H9 (cell line): ENCODE measurements at regions not wholly inside any gene's neighbourhood (a gene's known extent, or its start where the extent isn't known, plus 50 kb on each side); places are given as distances from the start of the nearest gene placed in this dataset.

Source experiments
- DNase-seq: peaks from one replicate; pipeline ENCODE4 v3.0.0-alpha.2; 2017
- H2AFZ ChIP-seq: one replicate; pipeline ENCODE4 v1.6.1; 2013; ENCODE audit warnings: mild to moderate bottlenecking, low read length, control low read depth, moderate library complexity
- H2AK5ac ChIP-seq: 2 replicates; pipeline ENCODE4 v1.6.1; 2013; ENCODE audit warnings: low read length, control low read depth, mixed read lengths; ENCODE audit not compliant: insufficient read length
- H2BK120ac ChIP-seq: one replicate; pipeline ENCODE4 v1.6.1; 2013; ENCODE audit warnings: low read depth, mild to moderate bottlenecking, low read length, control low read depth, inconsistent platforms; ENCODE audit not compliant: poor library complexity, severe bottlenecking
- H2BK12ac ChIP-seq: 2 replicates; pipeline ENCODE4 v1.6.1; 2013; ENCODE audit warnings: low read length, control low read depth, mixed read lengths, low read depth; ENCODE audit not compliant: insufficient read length
- H2BK15ac ChIP-seq: 2 replicates; pipeline ENCODE4 v1.6.1; 2013; ENCODE audit warnings: low read depth, low read length, control low read depth
- H2BK20ac ChIP-seq: one replicate; pipeline ENCODE4 v1.6.1; 2013; ENCODE audit warnings: low read depth, mild to moderate bottlenecking, low read length, control low read depth, inconsistent platforms; ENCODE audit not compliant: poor library complexity, severe bottlenecking
- H2BK5ac ChIP-seq: 2 replicates; pipeline ENCODE4 v1.6.1; 2013; ENCODE audit warnings: low read length, control low read depth, mixed read lengths; ENCODE audit not compliant: insufficient read length
- H3K14ac ChIP-seq: 2 replicates; pipeline ENCODE4 v1.6.1; 2013; ENCODE audit warnings: low read length, control low read depth; ENCODE audit not compliant: insufficient read depth
- H3K18ac ChIP-seq: 2 replicates; pipeline ENCODE4 v1.6.1; 2013; ENCODE audit warnings: low read depth, mild to moderate bottlenecking, mixed read lengths, low read length, control low read depth; ENCODE audit not compliant: insufficient read length
- H3K23ac ChIP-seq: 2 replicates; pipeline ENCODE4 v1.6.1; 2013; ENCODE audit warnings: low read length, control low read depth, mixed read lengths, low read depth; ENCODE audit not compliant: insufficient read length
- H3K23me2 ChIP-seq: 2 replicates; pipeline ENCODE4 v1.6.1; 2013; ENCODE audit warnings: low read depth, mild to moderate bottlenecking, mixed read lengths, low read length, control low read depth; ENCODE audit not compliant: insufficient read length, poor library complexity, severe bottlenecking
- H3K27ac ChIP-seq: 2 replicates; pipeline ENCODE4 v1.5.1; 2013; ENCODE audit warnings: low read length, control low read depth, mixed read lengths, low read depth; ENCODE audit not compliant: insufficient read length
- H3K27me3 ChIP-seq: 2 replicates; pipeline ENCODE4 v1.6.1; 2013; ENCODE audit warnings: low read length, control low read depth, inconsistent platforms; ENCODE audit not compliant: insufficient read depth
- H3K4ac ChIP-seq: 2 replicates; pipeline ENCODE4 v1.6.1; 2013; ENCODE audit warnings: low read depth, mild to moderate bottlenecking, control low read depth, inconsistent platforms, low read length, moderate library complexity
- H3K4me1 ChIP-seq: 2 replicates; pipeline ENCODE4 v1.6.1; 2013; ENCODE audit warnings: low read length, control low read depth, inconsistent platforms; ENCODE audit not compliant: insufficient read depth
- H3K4me2 ChIP-seq: 2 replicates; pipeline ENCODE4 v1.6.1; 2013; ENCODE audit warnings: low read length, control low read depth, mixed read lengths; ENCODE audit not compliant: insufficient read length, insufficient read depth
- H3K56ac ChIP-seq: 2 replicates; pipeline ENCODE4 v1.6.1; 2013; ENCODE audit warnings: low read depth, mild to moderate bottlenecking, mixed read lengths, low read length, control low read depth; ENCODE audit not compliant: insufficient read length
- H3K79me1 ChIP-seq: 2 replicates; pipeline ENCODE4 v1.6.1; 2013; ENCODE audit warnings: low read depth, mild to moderate bottlenecking, moderate library complexity, low read length, control low read depth, inconsistent platforms; ENCODE audit not compliant: insufficient read depth, poor library complexity, severe bottlenecking
- H3K79me2 ChIP-seq: 2 replicates; pipeline ENCODE4 v1.6.1; 2013; ENCODE audit warnings: low read length, control low read depth, inconsistent platforms; ENCODE audit not compliant: insufficient read depth
- H3K9ac ChIP-seq: 2 replicates; pipeline ENCODE4 v1.6.1; 2013; ENCODE audit warnings: low read length, control low read depth, mixed read lengths; ENCODE audit not compliant: insufficient read length; ENCODE audit errors: extremely low read depth
- H3K9me3 ChIP-seq: one replicate; pipeline ENCODE4 v1.6.1; 2013; ENCODE audit warnings: low read depth, low read length, inconsistent platforms; ENCODE audit not compliant: control insufficient read depth
- H3T11ph ChIP-seq: one replicate; pipeline ENCODE4 v1.6.1; 2013; ENCODE audit warnings: mild to moderate bottlenecking, low read length, control low read depth, inconsistent platforms
- H4K20me1 ChIP-seq: one replicate; pipeline ENCODE4 v1.6.1; 2013; ENCODE audit not compliant: control insufficient read depth, insufficient read length, insufficient read depth
- H4K5ac ChIP-seq: 2 replicates; pipeline ENCODE4 v1.6.1; 2013; ENCODE audit warnings: low read depth, mild to moderate bottlenecking, mixed read lengths, low read length, control low read depth; ENCODE audit not compliant: insufficient read length
- H4K8ac ChIP-seq: replicated peaks from 2 replicates; pipeline ENCODE4 v1.6.1; 2013; ENCODE audit warnings: low read length, control low read depth, mixed read lengths, low read depth; ENCODE audit not compliant: insufficient read length
- H4K91ac ChIP-seq: 2 replicates; pipeline ENCODE4 v1.6.1; 2013; ENCODE audit warnings: low read depth, mild to moderate bottlenecking, moderate library complexity, mixed read lengths, low read length, control low read depth; ENCODE audit not compliant: insufficient read length
- H3K27ac Mint-ChIP-seq, 3 experiments: 2 replicates in 2 of 3; 3 replicates in 1 of 3; pipeline ENCODE4 v1.8.0; 2020 to 2021; ENCODE audit warnings: mixed read lengths in 3 of 3, mild to moderate bottlenecking in 1 of 3, moderate library complexity in 1 of 3
- H3K27me3 Mint-ChIP-seq: 2 replicates; pipeline ENCODE4 v1.8.0; 2021; ENCODE audit warnings: low read depth, mild to moderate bottlenecking, moderate library complexity, mixed read lengths
- H3K36me3 Mint-ChIP-seq, 3 experiments: 2 replicates in 2 of 3; 3 replicates in 1 of 3; pipeline ENCODE4 v1.8.0; 2020 to 2021; ENCODE audit warnings: low read depth in 3 of 3, mixed read lengths in 3 of 3; ENCODE audit not compliant: insufficient read depth in 1 of 3
- H3K4me1 Mint-ChIP-seq, 2 experiments: 2 replicates each; pipeline ENCODE4 v1.8.0; 2020; ENCODE audit warnings: mixed read lengths in 2 of 2
- H3K4me3 Mint-ChIP-seq, 2 experiments: 2 replicates in 1 of 2; 3 replicates in 1 of 2; pipeline ENCODE4 v1.8.0; 2020 to 2021; ENCODE audit warnings: mild to moderate bottlenecking in 2 of 2, mixed read lengths in 2 of 2, moderate library complexity in 1 of 2
- H3K9me3 Mint-ChIP-seq, 2 experiments: 2 replicates in 1 of 2; 3 replicates in 1 of 2; pipeline ENCODE4 v1.8.0; 2020; ENCODE audit warnings: mild to moderate bottlenecking in 2 of 2, mixed read lengths in 2 of 2, moderate library complexity in 1 of 2
- CTCF ChIP-seq: fragments of 200-600 bp; sonication (generic); conservative IDR thresholded peaks from 3 replicates; pipeline ENCODE4 v1.8.0; 2021; ENCODE audit warnings: antibody characterized with exemption, mild to moderate bottlenecking
- WGBS: extraction: QIAGEN DNeasy Blood & Tissue Kit; methylation state at CpG from one replicate; pipeline ENCODE4 v1.1.7; 2013; ENCODE audit warnings: missing lambda C conversion rate, low lambda C conversion rate, mixed read lengths; ENCODE audit not compliant: insufficient read length; ENCODE audit errors: extremely low coverage; 5-methylcytosine and 5-hydroxymethylcytosine counted together

- no peaks in the 10 kb centered on the region for H3K23me2 ChIP-seq
- H3K4ac ChIP-seq: no peak overlapping the region
- Mint-ChIP-seq H3K4me1 (peaks cover 22 to 25% of the 10 kb centered on the region in 2 experiments), H3K4me3 (no peak overlapping the region), H3K36me3 (no peaks in the 10 kb centered on the region), H3K9me3 (no peaks in the 10 kb centered on the region), H3K27ac (peak overlapping the region in 1 of 3 experiments; percentile 13; a peak in 1 of 7 replicates), H3K27me3 (peaks cover 4% of the 10 kb centered on the region; the same call in 1 of the 2 replicates)
- no peaks in the 10 kb centered on the region for H3K79me1 ChIP-seq
- no peaks in the 10 kb centered on the region for H3K27me3 ChIP-seq
- H3K79me2 ChIP-seq: no peaks in the 10 kb centered on the region
- no peaks in the 10 kb centered on the region for H3K9me3 ChIP-seq
- no peak overlapping the region for H3K4me2 ChIP-seq
- H4K91ac ChIP-seq: no peak overlapping the region
- H2BK20ac ChIP-seq: no peak overlapping the region
- H3K56ac ChIP-seq: no peak overlapping the region
- no CpG with 5 or more reads among the region's 9 CpGs for WGBS
- no peak overlapping the region for H2AK5ac ChIP-seq
- no peak overlapping the region for H3K23ac ChIP-seq
- no peak overlapping the region for H3T11ph ChIP-seq
- H4K5ac ChIP-seq: no peak overlapping the region
- no peaks in the 10 kb centered on the region for H4K20me1 ChIP-seq
- no peak overlapping the region for H2BK120ac ChIP-seq
- no peak overlapping the region for H3K18ac ChIP-seq
- H2BK5ac ChIP-seq: no peak overlapping the region
- no peak overlapping the region for H4K8ac ChIP-seq
- no peak for TF ChIP-seq CTCF
- H3K9ac ChIP-seq: no peak overlapping the region
- H2AFZ ChIP-seq: no peak overlapping the region
- H3K4me1 ChIP-seq: peaks cover 2% of the 10 kb centered on the region; the same call in 1 of the 2 replicates
- no peak overlapping the region for H3K27ac ChIP-seq
- no peak overlapping the region for H2BK15ac ChIP-seq
- DNase-seq: no peak
- no peak overlapping the region; the same call in 1 of the 2 replicates for H3K14ac ChIP-seq
- no peak overlapping the region for H2BK12ac ChIP-seq
Measured at GRCh38 chr1:228903434-228904071, 168.3 kb downstream of the RHOU start.
